Esophagus muscularis mucosa (tissue), 4 donors: ENCODE measurements at regions not wholly inside any gene's neighbourhood (a gene's known extent, or its start where the extent isn't known, plus 50 kb on each side); places are given as distances from the start of the nearest gene placed in this dataset.

ENCODE experiments used
- EP300 ChIP-seq: sonication (generic); formaldehyde crosslinking; IDR thresholded peaks from one replicate; pipeline ENCODE4 v1.6.1; 2017; ENCODE audit warnings: antibody characterized with exemption
- POLR2A ChIP-seq: fragments of 450-650 bp; IDR thresholded peaks from one replicate; pipeline ENCODE4 v1.6.1; 2017; ENCODE audit warnings: antibody characterized with exemption, moderate library complexity, mild to moderate bottlenecking, low read depth
- POLR2AphosphoS5 ChIP-seq, 2 donors: sonication (generic); formaldehyde crosslinking; IDR thresholded peaks; one replicate each; pipeline ENCODE4 v1.6.1; 2017; ENCODE audit warnings: antibody characterized with exemption in 2 of 2
- TF ChIP-seq, protein P1 (sequence below), 3 experiments: fragments of 200-600 bp in 2 of 3; fragments of 450-650 bp in 1 of 3; sonication (generic) in 2 of 3; IDR thresholded peaks; one replicate each; pipeline ENCODE4 v1.5.1; 2017 to 2019; ENCODE audit warnings: antibody characterized with exemption in 3 of 3, mild to moderate bottlenecking in 2 of 3, moderate library complexity in 1 of 3

DNA sequence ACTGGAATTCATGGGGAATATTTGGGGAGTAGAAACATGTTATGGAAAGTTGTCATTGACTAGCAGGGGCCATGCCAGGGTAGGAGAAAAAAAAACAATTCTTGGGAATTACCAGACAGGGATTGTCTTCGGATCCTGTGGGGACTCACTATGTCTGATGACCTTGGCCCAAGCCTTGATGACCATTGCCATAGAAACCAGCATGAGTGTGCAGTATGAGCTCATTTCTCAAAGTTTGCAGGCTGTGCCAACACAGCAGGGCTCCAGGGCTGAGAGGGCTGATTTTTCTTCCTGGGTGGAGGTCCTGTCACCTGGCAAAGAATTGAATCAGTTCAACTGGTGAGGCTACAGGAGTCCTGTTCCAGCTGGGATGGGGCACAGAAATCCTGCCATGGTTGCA lies 198.3 kb downstream of the ADRA2A start:
- TF ChIP-seq POLR2A = no peak
- TF ChIP-seq, protein P1, sequence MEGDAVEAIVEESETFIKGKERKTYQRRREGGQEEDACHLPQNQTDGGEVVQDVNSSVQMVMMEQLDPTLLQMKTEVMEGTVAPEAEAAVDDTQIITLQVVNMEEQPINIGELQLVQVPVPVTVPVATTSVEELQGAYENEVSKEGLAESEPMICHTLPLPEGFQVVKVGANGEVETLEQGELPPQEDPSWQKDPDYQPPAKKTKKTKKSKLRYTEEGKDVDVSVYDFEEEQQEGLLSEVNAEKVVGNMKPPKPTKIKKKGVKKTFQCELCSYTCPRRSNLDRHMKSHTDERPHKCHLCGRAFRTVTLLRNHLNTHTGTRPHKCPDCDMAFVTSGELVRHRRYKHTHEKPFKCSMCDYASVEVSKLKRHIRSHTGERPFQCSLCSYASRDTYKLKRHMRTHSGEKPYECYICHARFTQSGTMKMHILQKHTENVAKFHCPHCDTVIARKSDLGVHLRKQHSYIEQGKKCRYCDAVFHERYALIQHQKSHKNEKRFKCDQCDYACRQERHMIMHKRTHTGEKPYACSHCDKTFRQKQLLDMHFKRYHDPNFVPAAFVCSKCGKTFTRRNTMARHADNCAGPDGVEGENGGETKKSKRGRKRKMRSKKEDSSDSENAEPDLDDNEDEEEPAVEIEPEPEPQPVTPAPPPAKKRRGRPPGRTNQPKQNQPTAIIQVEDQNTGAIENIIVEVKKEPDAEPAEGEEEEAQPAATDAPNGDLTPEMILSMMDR (IDR thresholded peaks at IDR 0.05) = no peak
- TF ChIP-seq POLR2AphosphoS5 (IDR thresholded peaks at IDR 0.05) = no peak
- no peak for TF ChIP-seq EP300
